Liver (tissue), 3 donors: ENCODE measurements at regions not wholly inside any gene's neighbourhood (a gene's known extent, or its start where the extent isn't known, plus 50 kb on each side); places are given as distances from the start of the nearest gene placed in this dataset.

ENCODE experiments used
- CTCF ChIP-seq: fragments of 150-350 bp; IDR thresholded peaks from 2 replicates; pipeline ENCODE4 v1.5.1; 2017; ENCODE audit warnings: improper control_type of control experiment, low read depth, low read length; ENCODE audit not compliant: missing input control
- FOXA2 ChIP-seq: IDR thresholded peaks from 2 replicates; pipeline ENCODE4 v1.6.1; 2016; ENCODE audit warnings: antibody characterized with exemption
- HNF4A ChIP-seq, 2 donors: conservative IDR thresholded peaks; 2 replicates each; pipeline ENCODE4 v1.6.1; 2016; ENCODE audit warnings: antibody characterized with exemption in 2 of 2, mild to moderate bottlenecking in 2 of 2
- JUND ChIP-seq, 2 donors: IDR thresholded peaks; 2 replicates each; pipeline ENCODE4 v1.6.1; 2016; ENCODE audit warnings: antibody characterized with exemption in 2 of 2
- MAX ChIP-seq: IDR thresholded peaks from 2 replicates; pipeline ENCODE4 v1.6.1; 2016; ENCODE audit warnings: antibody characterized with exemption
- REST ChIP-seq: IDR thresholded peaks from 2 replicates; pipeline ENCODE4 v1.6.1; 2016; ENCODE audit warnings: antibody characterized with exemption, mild to moderate bottlenecking
- RXRA ChIP-seq, 2 donors: IDR thresholded peaks; 2 replicates each; pipeline ENCODE4 v1.6.1; 2017 to 2018; ENCODE audit warnings: antibody characterized with exemption in 2 of 2, mild to moderate bottlenecking in 1 of 2
- YY1 ChIP-seq: IDR thresholded peaks from 2 replicates; pipeline ENCODE4 v1.6.1; 2016; ENCODE audit warnings: antibody characterized with exemption, mild to moderate bottlenecking
- ZBTB33 ChIP-seq: IDR thresholded peaks from 2 replicates; pipeline ENCODE4 v1.6.1; 2016; ENCODE audit warnings: antibody characterized with exemption
- donor health status: healthy.
- donor health status: healthy.

- TF ChIP-seq FOXA2 (no peak), MAX (no peak), CTCF (no peak), YY1 (no peak), JUND (IDR thresholded peaks at IDR 0.05) (no peak), HNF4A (conservative IDR thresholded peaks at IDR 0.05) (no peak), REST (no peak), RXRA (IDR thresholded peaks at IDR 0.05) (no peak), ZBTB33 (no peak)
Observed at GRCh38 chr20:40029589-40029988, 659.4 kb downstream of the MAFB start.
